Activated CD4-positive, alpha-beta T cell treated with anti-CD3 and anti-CD28 coated beads, Interleukin-2, amount 50 U/mL, for 24 hours (primary cell): ENCODE measurements at regions not wholly inside any gene's neighbourhood (a gene's known extent, or its start where the extent isn't known, plus 50 kb on each side); places are given as distances from the start of the nearest gene placed in this dataset.

ENCODE experiments used
- DNase-seq, 2 donors: peaks; one replicate each; pipeline ENCODE4 v3.0.0-alpha.2; 2020; ENCODE audit warnings: low read depth in 1 of 2, low spot score in 1 of 2

DNA sequence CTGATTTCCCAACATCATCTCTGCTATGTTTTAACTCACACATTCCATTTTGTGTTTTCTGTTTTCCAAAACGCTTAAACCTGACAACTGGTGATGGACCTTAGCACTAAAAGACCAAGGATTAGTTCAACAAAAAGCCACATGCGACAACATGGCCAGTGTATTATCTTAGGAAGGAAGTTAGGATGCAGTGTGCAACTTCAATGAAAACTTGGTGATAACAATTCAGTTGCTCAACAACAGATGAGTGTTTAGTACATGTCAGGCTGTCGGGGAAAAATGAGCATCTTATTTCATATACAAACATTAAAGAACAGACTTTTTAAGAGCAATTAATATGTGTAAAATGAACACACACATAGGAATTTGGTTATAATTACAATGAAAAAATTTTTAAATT lies 780.0 kb downstream of the SEMA5A start:
- DNase-seq, result no peak

GRCh38 chr5:8766448-8766847 lies 779.4 kb downstream of the SEMA5A start:
- DNase-seq, result no peak

- DNase-seq, result no peak
Measured at GRCh38 chr5:8767111-8767510, 778.8 kb downstream of the SEMA5A start.

DNA sequence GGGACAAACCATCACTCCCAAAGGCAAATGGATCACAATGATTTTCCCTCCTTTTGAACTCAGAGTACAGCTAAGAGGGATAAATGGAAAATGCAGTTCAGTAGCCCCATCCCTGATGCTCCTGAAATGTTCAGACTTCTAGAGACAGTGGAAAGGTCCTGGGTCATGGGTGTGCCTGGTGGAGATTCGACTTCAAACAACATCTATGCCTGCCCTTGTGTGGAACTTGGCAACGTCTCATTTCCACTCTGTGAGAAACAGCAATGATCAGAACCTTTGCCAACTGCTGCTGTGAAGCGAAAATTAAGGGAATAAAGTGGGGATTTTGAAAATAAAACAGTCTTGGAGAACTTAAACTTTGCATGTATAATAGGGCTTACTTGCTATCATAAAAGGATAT lies 778.1 kb downstream of the SEMA5A start:
- no peak for DNase-seq

DNA sequence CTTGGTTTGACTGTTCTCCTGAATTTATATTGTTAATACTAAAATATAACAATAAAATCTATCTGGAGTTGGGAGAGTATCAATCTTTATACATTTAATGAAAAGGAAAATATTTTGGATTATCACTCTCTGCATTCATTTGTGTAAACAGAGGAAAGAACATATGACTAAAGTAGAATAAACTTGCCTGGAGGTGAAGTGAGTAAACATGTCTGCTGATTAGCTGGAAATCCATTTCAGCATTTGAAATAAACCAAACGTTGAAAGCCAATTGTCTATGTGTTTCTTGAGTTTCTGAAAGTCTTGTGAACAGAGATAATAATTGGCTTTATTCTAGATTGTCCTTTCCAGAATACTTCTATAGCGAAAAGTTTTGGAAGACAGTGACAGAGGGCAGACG lies 776.2 kb downstream of the SEMA5A start:
- DNase-seq, result no peak

GRCh38 chr5:8770431-8770830 lies 775.4 kb downstream of the SEMA5A start:
- DNase-seq, result no peak

DNA sequence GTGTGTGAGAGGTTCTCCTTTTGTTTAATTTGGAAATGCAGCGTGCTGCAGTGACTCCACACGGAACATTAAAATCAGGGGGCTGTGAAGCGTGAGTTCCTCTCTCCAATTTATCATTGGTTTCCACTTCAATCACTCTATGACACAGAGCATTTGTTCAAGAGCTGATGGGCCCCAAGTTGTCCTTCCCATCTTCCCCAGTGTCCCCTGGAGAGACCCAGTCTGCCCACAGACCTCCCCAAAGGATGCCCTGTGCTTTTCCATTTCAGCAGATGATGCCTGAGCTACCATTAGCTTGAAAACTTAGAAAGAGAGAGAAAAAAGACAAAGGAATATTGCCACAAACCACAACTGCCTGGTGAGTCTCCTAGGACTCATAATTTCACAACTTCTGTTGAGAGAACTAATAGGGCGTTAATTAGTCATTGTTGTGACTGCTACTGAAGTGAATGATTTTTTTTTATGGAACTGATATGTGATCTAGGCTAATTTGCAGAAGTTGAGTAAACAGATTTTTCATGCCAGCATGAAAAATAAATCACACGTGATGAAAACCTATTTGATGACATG lies 772.7 kb downstream of the SEMA5A start:
- no peak for DNase-seq

GRCh38 chr5:8784692-8785091 lies 761.2 kb downstream of the SEMA5A start:
- no peak for DNase-seq

GRCh38 chr5:8788246-8788645 lies 757.6 kb downstream of the SEMA5A start:
- no peak for DNase-seq

- DNase-seq, result no peak
Measured at GRCh38 chr5:8805653-8806052, 740.2 kb downstream of the SEMA5A start.

DNA sequence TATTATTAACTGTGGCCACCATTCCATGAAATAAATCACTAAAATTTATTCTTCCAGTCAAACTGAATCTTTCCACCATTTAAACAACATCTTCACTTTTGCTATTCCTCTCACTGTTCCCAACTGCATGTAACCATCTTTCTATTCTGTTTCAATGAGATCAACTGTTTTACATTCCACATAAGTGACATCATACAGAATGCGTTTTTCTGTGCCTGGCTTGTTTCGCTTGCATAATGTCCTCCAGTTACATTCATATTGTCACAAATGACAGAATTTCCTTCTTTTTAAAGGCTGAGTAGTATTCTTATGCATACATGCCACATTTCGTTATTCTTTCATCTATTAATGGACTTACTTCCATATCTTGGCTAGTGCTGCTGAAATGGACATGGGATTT lies 738.2 kb downstream of the SEMA5A start:
- DNase-seq, result no peak

GRCh38 chr5:8811581-8811980 lies 734.3 kb downstream of the SEMA5A start:
- no peak for DNase-seq

GRCh38 chr5:8813180-8813579 lies 732.7 kb downstream of the SEMA5A start:
- no peak for DNase-seq

GRCh38 chr5:8814105-8814504 lies 731.8 kb downstream of the SEMA5A start:
- no peak for DNase-seq

DNA sequence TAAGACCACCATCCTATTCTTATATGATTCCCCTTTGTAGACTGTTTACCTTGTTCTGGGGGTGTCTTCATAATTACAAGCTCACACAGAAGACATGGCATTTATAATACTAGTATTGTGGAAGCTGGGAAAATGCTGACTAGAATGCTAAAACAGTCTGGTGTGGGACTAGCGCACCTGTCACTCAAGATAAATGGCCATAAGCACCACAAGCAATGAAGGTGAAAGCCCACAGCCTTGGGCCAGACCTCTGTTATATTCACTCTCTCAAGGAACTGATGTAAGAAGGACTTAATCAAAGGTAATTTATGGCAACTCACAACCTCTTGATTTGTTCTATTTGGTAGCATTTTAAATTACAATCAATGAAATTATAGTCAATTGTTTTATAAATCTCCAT lies 721.5 kb downstream of the SEMA5A start:
- no peak for DNase-seq

DNA sequence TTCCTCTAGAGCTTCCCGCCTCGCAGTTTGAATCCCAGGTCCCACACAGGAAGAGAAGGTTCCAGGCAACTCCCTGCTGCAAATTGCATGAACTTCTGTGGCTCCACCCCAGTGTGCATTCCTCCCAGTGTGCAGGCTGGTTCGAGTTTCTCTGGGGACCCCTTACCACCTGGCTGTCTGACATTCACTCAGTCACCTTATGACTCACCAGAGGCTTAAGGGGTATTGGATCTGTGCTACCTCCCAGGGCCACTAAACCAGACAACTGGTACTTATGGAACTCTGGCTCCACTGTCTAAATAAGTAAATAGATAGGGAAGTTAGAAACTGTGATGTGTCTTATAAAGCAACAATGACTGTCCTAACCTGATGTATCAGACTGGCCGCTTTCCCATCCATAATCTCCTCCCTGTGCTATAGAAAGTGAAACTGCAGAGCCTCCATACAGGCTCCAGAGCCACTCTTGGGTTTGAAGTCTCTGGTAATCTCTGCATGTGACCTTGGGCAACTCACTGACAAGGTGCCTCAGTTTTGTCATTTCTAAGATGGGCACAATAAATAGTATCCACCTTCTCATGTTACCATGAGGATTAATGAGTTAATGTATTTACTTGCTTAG lies 720.6 kb downstream of the SEMA5A start:
- DNase-seq, result no peak

DNA sequence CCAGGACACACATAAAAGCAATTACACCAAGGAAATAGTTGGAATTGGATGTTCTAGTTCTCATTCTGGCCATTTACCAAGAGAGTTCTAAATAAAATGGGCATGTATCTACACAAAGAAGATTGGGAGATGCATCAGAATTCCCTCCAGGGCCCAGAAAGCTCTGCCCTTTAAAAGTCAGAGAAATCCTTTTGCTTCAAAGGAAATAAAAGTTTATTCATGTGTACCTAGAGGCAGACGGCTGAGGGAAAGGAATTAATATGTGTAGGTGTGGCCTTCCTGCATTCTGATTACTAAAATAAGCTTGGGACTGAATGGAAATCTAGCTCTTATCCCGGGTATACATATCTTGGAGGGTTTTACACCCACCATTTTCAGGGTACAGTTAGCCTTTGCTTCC lies 719.4 kb downstream of the SEMA5A start:
- DNase-seq, result no peak

DNA sequence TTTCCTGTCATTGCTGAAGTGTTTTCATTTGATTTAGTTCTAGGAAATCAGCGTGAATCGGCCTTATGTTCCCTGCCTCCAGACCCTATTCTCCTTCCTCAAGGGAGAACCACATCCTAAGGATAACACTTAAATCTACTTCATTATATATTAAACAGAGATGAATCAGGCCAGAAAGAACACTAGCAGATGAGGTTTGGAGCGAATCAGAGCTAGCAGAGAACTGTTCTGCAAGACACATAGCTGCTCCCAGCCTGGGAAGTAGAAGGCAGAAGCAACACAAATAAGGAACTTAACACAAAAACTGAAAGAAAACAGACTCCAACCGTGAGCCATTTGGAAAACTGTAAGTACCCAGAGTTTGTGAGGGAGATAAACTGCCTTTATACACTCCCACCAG lies 718.2 kb downstream of the SEMA5A start:
- DNase-seq, result no peak

- DNase-seq, result no peak
Measured at GRCh38 chr5:8828596-8829322, 717.1 kb downstream of the SEMA5A start.

- no peak for DNase-seq
Measured at GRCh38 chr5:8829323-8830029, 716.4 kb downstream of the SEMA5A start.

DNA sequence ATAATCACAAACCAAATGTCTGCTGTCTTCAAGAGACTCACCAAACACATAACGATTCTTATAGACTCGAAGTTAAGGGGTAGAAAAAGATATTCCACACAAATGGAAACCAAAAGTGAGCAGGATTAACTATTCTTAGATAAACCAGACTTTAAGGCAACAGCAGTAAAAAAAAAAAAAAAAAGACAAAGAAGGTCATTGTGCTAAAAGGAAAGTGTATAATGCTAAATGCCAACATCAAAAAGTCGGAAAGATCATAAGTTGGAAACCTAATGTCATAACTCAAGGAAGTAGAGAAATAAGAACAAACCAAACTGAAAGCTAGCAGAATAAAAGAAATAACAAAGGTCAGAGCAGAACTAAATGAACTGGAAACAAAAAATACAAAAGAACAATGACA lies 714.6 kb downstream of the SEMA5A start:
- DNase-seq, result no peak

DNA sequence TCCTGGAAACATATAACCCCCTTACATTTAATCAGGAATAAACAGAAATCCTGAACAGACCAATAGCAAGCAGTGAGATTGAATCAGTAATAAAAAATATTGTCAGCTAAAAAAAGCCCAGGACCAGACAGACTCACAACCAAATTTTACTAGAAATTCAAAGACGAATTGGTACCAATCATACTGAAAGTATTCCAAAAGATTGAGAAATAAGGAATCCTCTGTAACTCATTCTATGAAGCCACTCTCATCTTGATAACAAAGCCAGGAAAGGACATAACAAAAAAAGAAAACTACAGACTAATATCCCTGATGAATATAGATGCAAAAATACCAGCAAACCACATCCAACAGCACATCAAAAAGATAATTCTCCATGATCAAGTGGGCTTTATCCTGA lies 714.0 kb downstream of the SEMA5A start:
- DNase-seq, result no peak
